ENCODE measurements at regions not wholly inside any gene's neighbourhood (a gene's known extent, or its start where the extent isn't known, plus 50 kb on each side); places are given as distances from the start of the nearest gene placed in this dataset.

GRCh38 chr9:91162784-91163443 is 198.8 kb downstream of the AUH start:
- TF ChIP-seq USF2 (IDR thresholded peaks at IDR 0.05; ENCODE audit: borderline replicate concordance, low read depth, low read length) (no peak), JUND (IDR thresholded peaks at IDR 0.05) (no peak), MAX (IDR thresholded peaks at IDR 0.05; ENCODE audit: low read depth) (no peak), CTCF (IDR thresholded peaks at IDR 0.05) (no peak), POLR2AphosphoS5 (IDR thresholded peaks at IDR 0.05; ENCODE audit: low read depth, low read length) (no peak), FOSL2 (IDR thresholded peaks at IDR 0.05; ENCODE audit: borderline replicate concordance, low read depth) (no peak), EZH2phosphoT487 (IDR thresholded peaks at IDR 0.05; ENCODE audit: borderline replicate concordance, low read depth) (no peak)
